Aorta (tissue), 5 donors: ENCODE measurements at regions not wholly inside any gene's neighbourhood (a gene's known extent, or its start where the extent isn't known, plus 50 kb on each side); places are given as distances from the start of the nearest gene placed in this dataset.

Experiments used
- ATAC-seq: fragments of 200-7000 bp; cut with Tn5 transposase; one replicate; pipeline ENCODE4 v1.9.1; 2022; ENCODE audit warnings: moderate library complexity; ENCODE audit not compliant: low FRiP score
- DNase-seq, 2 donors: peaks; one replicate each; pipeline ENCODE4 v3.0.0-alpha.2; 2020
- H3K27ac ChIP-seq, 2 donors: one replicate each; pipeline ENCODE4 v1.5.1; 2013; ENCODE audit warnings: low read length in 2 of 2, mild to moderate bottlenecking in 2 of 2, moderate library complexity in 2 of 2, control low read depth in 1 of 2, inconsistent platforms in 1 of 2, low read depth in 1 of 2
- H3K27me3 ChIP-seq, 2 donors: one replicate each; pipeline ENCODE4 v1.6.1; 2013; ENCODE audit warnings: control low read depth in 1 of 2, low read length in 1 of 2, mild to moderate bottlenecking in 1 of 2, moderate library complexity in 1 of 2; ENCODE audit not compliant: insufficient read depth in 2 of 2, control insufficient read depth in 1 of 2
- H3K36me3 ChIP-seq, 2 donors: one replicate each; pipeline ENCODE4 v1.6.1; 2013; ENCODE audit warnings: control low read depth in 1 of 2, low read length in 1 of 2, mild to moderate bottlenecking in 1 of 2; ENCODE audit not compliant: insufficient read depth in 2 of 2, control insufficient read depth in 1 of 2
- H3K4me1 ChIP-seq, 2 donors: one replicate each; pipeline ENCODE4 v1.6.1; 2013; ENCODE audit warnings: low read length in 2 of 2, control low read depth in 1 of 2, mild to moderate bottlenecking in 1 of 2, moderate library complexity in 1 of 2; ENCODE audit not compliant: insufficient read depth in 2 of 2, control insufficient read depth in 1 of 2
- H3K4me3 ChIP-seq, 2 donors: one replicate each; pipeline ENCODE4 v1.5.1; 2013; ENCODE audit warnings: low read length in 2 of 2, control low read depth in 1 of 2, mild to moderate bottlenecking in 1 of 2
- H3K9me3 ChIP-seq: one replicate; pipeline ENCODE4 v1.6.1; 2013; ENCODE audit warnings: mild to moderate bottlenecking, low read length; ENCODE audit not compliant: control insufficient read depth
- WGBS, 2 donors: extraction: QIAGEN DNeasy Blood & Tissue Kit; methylation state at CpG; one replicate each; pipeline ENCODE4 v1.1.7; 2013; 5-methylcytosine and 5-hydroxymethylcytosine counted together
- intact Hi-C, 2 donors: fragments of 100-400 bp; cut with DNase I; formaldehyde crosslinking; loops; one replicate each; pipeline versions ENCODE4 v1.14.2 to v1.15.0; 2022
- donor health status: healthy with polysubstance abuse.
- donor health status: Bipolar disorder and iron deficiency.
- donor health status: DM: no; HTN: no; CAD: no.
- donor health status: DM: no; HTN: no; CAD: no.
- donor health status: DM: yes; HTN: yes; CAD: no.

GRCh38 chr12:100703868-100704267, 90.7 kb upstream of the ANO4 start:
- no peaks in the 10 kb centered on the region for H3K4me1 ChIP-seq
- intact Hi-C loops: no loop called here
- no peaks in the 10 kb centered on the region for H3K36me3 ChIP-seq
- DNase-seq: no peak
- H3K4me3 ChIP-seq: no peak overlapping the region
- WGBS, 2 donors: 73% methylated on average over 2 of the region's 2 CpGs
- H3K27me3 ChIP-seq: no peaks in the 10 kb centered on the region
- no peak for ATAC-seq
- no peak overlapping the region for H3K27ac ChIP-seq
- H3K9me3 ChIP-seq: no peaks in the 10 kb centered on the region

- no peaks in the 10 kb centered on the region for H3K4me1 ChIP-seq
Observed at GRCh38 chr12:100706033-100706432, 88.5 kb upstream of the ANO4 start.

GRCh38 chr12:100708591-100708990, 86.0 kb upstream of the ANO4 start:
- Histone ChIP-seq H3K4me3 (no peak overlapping the region), H3K9me3 (no peaks in the 10 kb centered on the region), H3K36me3 (no peaks in the 10 kb centered on the region), H3K4me1 (no peaks in the 10 kb centered on the region), H3K27ac (no peak overlapping the region), H3K27me3 (no peaks in the 10 kb centered on the region)
- DNase-seq (no peak), ATAC-seq (no peak)
- intact Hi-C loops: no loop called here
- WGBS, 2 donors: 0 to 34% methylated on average over 1 of the region's 1 CpG

More at GRCh38 chr12:100706033-100706432, 88.5 kb upstream of the ANO4 start:
- no peaks in the 10 kb centered on the region for H3K27me3 ChIP-seq
- no peak for DNase-seq
- no peaks in the 10 kb centered on the region for H3K36me3 ChIP-seq
- H3K9me3 ChIP-seq: no peaks in the 10 kb centered on the region
- ATAC-seq: no peak
- H3K27ac ChIP-seq: no peak overlapping the region
- WGBS, 2 donors: 56 to 66% methylated on average over 3 of the region's 3 CpGs
- intact Hi-C loops: no loop called here
- no peak overlapping the region for H3K4me3 ChIP-seq

- no peaks in the 10 kb centered on the region for H3K4me1 ChIP-seq
- ATAC-seq (peak; percentile 36), DNase-seq (peak in 1 of 2 donors; percentile 64)
- 34 to 36% methylated on average over 55 of the region's 55 CpGs for WGBS, 2 donors
- no peaks in the 10 kb centered on the region for H3K27me3 ChIP-seq
- H3K36me3 ChIP-seq: no peaks in the 10 kb centered on the region
- no peaks in the 10 kb centered on the region for H3K9me3 ChIP-seq
- intact Hi-C loops: no loop called here
- H3K27ac ChIP-seq: no peak overlapping the region
- H3K4me3 ChIP-seq: no peak overlapping the region
Observed at GRCh38 chr12:100715976-100716944, 78.3 kb upstream of the ANO4 start.

- Histone ChIP-seq H3K4me3 (no peak overlapping the region), H3K27me3 (no peaks in the 10 kb centered on the region), H3K36me3 (no peaks in the 10 kb centered on the region), H3K4me1 (no peaks in the 10 kb centered on the region), H3K9me3 (no peaks in the 10 kb centered on the region), H3K27ac (no peak overlapping the region)
- intact Hi-C loops: no loop called here
- WGBS, 2 donors: 0 to 1% methylated on average over 86 to 100 of the region's 100 CpGs
- DNase-seq: peak in 1 of 2 donors; percentile 72
- ATAC-seq: no peak
Observed at GRCh38 chr12:100716945-100717732, 77.4 kb upstream of the ANO4 start.

GRCh38 chr12:100717733-100718067, 76.9 kb upstream of the ANO4 start:
- no peaks in the 10 kb centered on the region for H3K36me3 ChIP-seq
- H3K4me3 ChIP-seq: no peak overlapping the region
- intact Hi-C loops: no loop called here
- ATAC-seq (no peak), DNase-seq (no peak)
- no peaks in the 10 kb centered on the region for H3K27me3 ChIP-seq
- no peaks in the 10 kb centered on the region for H3K4me1 ChIP-seq
- peaks cover 1% of the 10 kb centered on the region for H3K9me3 ChIP-seq
- H3K27ac ChIP-seq: no peak overlapping the region
- WGBS, 2 donors: 1 to 2% methylated on average over 13 of the region's 13 CpGs

GRCh38 chr12:100718187-100718586, 76.4 kb upstream of the ANO4 start:
- Histone ChIP-seq H3K9me3 (peaks cover 1% of the 10 kb centered on the region), H3K27ac (no peak overlapping the region), H3K36me3 (no peaks in the 10 kb centered on the region), H3K4me3 (no peak overlapping the region), H3K4me1 (no peaks in the 10 kb centered on the region), H3K27me3 (no peaks in the 10 kb centered on the region)
- intact Hi-C loops: no loop called here
- WGBS, 2 donors: 21 to 23% methylated on average over 5 of the region's 5 CpGs
- ATAC-seq: no peak
- no peak for DNase-seq

GRCh38 chr12:100720016-100720654, 74.4 kb upstream of the ANO4 start:
- Histone ChIP-seq H3K9me3 (peaks cover 1% of the 10 kb centered on the region), H3K27me3 (no peaks in the 10 kb centered on the region), H3K4me3 (no peak overlapping the region), H3K4me1 (no peaks in the 10 kb centered on the region), H3K36me3 (no peaks in the 10 kb centered on the region), H3K27ac (no peak overlapping the region)
- no peak for DNase-seq
- intact Hi-C loops: no loop called here
- no peak for ATAC-seq
- WGBS, 2 donors: 81 to 84% methylated on average over 4 of the region's 4 CpGs
